HG03139 (cell line): ENCODE measurements at regions not wholly inside any gene's neighbourhood (a gene's known extent, or its start where the extent isn't known, plus 50 kb on each side); places are given as distances from the start of the nearest gene placed in this dataset.
"Not testable (repeated sequence)": the region's sequence is repeated elsewhere in the genome, so short reads cannot be mapped to it uniquely, and the experiment has no call there.

Source experiments
- ATAC-seq: cut with Tn5 transposase; IDR thresholded peaks from one replicate; pipeline ENCODE4 v1.9.1; 2021; ENCODE audit not compliant: unreplicated experiment

- no peak for ATAC-seq
These were observed 701.8 kb downstream of the PCDH7 start for GRCh38 chr4:31422006-31422405.

DNA sequence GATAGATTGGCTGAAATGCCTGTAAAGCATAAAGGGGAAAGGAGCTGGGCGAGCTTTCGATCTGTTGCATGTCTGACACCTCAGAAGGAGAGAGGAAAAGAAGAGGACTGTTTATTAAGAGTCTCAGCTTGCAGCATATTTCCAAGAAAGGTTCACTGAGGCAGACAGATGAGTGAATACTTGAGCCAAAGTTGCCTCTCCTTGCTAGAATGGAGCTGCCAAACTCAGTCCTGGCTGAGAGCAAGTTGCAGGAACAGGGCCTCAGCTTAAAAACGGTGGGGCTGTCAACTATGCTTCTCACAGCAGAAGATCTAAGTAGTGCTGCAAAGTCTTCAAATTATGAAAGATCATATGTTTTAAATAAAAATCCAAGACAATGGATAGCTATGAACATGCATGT, 707.5 kb downstream of the PCDH7 start:
- no peak for ATAC-seq

DNA sequence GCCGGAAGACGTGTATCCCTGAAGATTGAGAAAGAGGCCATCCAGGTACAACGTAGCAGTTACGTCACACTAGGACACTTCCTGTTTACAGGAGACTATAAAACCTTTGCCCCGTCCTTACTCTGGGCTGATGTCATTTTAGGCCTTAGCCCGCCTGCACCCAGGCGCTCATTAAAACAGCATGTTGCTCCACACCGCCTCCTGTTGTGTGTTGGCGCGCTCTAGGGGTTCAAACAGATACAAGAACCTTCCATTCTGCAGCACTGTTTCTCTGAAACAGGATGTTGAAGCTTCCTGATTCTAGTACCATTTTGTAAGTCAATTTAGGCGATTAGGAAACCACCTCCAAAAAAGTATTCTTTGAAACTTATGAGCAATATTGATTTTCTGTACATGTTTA, 722.1 kb downstream of the PCDH7 start:
- ATAC-seq, result no peak

GRCh38 chr4:31445526-31445925, 725.4 kb downstream of the PCDH7 start:
- ATAC-seq, result no peak

GRCh38 chr4:31455612-31456011, 735.4 kb downstream of the PCDH7 start:
- ATAC-seq, result no peak

DNA sequence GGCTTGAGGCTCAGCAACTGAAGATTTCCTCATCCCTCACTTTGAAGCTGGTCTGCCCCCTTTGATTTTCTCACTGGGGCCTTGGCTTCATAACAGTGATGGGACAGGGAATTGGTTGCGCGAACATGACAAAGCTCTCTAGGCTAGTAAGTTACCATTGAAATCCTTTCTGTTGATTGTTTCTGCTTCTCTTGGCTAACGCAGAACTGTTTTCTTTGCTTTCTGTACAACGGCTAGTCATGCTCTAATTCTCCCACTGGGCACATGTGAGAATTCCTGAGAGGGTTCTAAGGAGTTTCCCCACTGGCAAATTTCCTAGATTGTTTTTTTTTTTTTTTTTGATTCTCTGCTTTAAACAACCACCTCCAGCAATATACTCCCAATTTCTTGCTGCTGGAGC, 738.6 kb downstream of the PCDH7 start:
- no peak for ATAC-seq

GRCh38 chr4:31461421-31461820, 741.3 kb downstream of the PCDH7 start:
- no peak for ATAC-seq

DNA sequence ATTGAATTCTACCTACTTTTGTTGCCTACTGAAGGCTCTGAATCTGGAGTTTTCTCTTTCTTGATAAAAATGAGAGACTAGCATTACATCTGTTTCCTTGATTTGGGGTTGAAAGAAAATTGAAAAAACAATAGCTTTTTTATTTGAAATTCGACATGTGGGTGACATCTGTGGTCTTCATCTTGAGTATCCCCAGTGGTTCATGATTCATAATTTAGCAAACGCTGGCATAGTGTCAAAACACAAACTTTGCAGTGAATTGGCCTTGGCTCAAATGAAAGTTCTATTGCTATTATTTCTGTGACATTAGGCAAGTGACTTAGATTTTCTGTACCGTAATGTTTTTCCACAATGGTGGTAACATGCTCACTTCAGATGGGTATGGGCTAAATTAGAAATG, 747.6 kb downstream of the PCDH7 start:
- no peak for ATAC-seq

DNA sequence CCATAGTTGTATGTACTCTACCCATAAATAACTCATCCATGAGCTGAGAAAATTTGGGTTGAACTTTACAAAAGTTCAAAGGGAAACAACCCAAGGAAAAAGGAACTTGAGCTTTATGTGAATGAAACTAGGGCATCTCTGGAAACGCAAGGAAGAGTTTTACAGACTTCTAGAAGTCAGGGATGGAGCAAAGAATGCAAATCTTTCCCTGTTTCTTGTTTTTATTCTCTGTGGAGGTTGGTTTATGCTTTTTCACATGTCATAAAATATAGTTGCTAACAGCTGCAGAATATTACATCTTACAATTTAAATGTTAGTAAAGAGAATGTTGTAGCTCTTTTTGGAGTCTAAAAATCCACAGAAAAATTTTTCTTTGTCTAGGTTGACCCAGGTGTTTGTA, 754.1 kb downstream of the PCDH7 start:
- ATAC-seq, result no peak

DNA sequence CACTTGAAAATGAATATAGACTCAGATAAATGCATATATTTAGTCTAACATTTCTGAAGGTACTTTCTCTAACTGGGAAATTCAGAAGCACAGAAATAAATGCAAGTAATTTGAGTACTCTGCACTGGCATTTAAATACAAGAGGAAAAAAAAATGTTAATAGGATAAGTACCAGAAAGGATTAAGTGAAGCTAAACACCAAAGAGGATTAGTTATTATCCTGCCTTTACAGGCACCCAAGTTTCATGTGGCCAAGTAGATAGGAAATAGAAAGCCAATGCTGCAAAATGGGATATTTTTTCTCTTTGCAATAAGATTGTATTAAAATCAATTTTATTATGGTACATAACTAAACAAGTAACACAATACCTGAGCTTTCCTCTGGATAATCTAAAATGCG, 762.5 kb downstream of the PCDH7 start:
- no peak for ATAC-seq

DNA sequence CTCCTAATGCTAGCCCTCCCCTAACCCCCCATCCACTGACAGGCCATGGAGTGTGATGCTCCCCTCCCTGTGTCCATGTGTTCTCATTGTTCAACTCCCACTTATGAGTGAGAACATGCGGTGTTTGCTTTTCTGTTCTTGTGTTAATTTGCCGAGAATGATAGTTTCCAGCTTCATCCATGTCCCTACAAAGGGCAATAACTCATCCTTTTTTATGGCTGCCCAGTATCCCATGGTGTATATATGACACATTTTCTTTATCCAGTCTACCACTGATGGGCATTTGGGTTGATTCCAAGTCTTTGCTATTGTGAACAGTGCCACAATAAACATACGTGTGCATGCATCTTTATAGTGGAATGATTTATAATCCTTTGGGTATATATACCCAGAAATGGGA, 779.0 kb downstream of the PCDH7 start:
- not testable (repeated sequence) for ATAC-seq

DNA sequence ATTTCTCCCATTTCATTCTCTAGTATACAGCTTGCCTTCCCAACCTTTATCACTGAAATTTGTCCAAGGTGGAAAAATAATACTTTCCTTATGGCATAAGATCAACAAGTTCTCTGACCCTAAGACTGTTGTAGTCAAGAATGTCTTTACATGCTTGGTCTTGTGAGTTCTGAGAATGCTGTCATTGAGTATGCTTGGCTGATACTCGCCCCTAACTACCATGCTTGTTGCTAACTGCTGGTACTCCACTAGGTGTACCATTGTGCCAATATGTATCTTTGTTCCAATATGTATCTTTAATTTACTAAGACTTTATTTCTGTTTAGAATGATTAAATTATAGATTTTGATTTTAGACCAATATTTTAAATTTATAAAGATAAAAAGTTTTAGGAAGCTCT, 796.4 kb downstream of the PCDH7 start:
- ATAC-seq, result no peak

GRCh38 chr4:31518796-31519250, 798.7 kb downstream of the PCDH7 start:
- ATAC-seq, result no peak

- ATAC-seq, result no peak
These were observed 810.4 kb downstream of the PCDH7 start for GRCh38 chr4:31530555-31530954.

- no peak for ATAC-seq
These were observed 818.7 kb downstream of the PCDH7 start for GRCh38 chr4:31538877-31539276.

DNA sequence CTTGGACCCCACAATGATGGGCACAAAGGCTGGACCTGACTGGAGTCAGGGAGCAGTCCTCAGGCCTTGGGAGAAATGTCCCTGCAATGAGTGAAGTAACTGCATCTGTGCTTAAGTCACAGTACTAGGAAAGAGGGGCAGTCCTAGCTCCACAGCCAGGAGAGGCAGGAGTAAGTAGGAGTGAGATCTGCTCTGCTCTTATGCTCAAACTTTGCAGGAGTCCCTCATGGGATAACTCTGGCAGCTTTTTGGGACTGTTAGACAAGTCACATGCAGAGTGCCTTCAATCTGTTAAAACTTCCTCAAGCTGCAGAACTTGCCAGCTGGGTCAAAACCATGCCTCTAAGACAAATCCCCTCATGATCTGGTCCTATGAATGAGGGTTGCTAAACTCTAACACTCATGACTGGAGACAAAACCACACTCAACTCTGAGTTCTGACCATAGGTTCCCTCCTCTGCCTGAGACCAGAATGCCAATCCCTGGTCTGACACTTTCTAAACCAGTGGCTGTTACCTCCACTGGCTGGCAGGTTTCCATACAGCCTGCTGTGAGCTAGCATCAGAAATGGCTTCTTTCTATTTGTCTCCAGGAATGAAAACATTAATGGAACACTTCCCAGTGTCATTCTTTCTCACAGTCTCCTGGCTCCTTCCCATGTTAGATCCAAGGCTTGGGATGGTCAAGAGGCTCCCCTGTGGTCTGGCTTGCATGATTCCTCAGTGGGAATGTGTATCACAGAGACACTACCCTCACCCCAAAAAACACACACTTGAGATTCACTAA, 819.3 kb downstream of the PCDH7 start:
- no peak for ATAC-seq

DNA sequence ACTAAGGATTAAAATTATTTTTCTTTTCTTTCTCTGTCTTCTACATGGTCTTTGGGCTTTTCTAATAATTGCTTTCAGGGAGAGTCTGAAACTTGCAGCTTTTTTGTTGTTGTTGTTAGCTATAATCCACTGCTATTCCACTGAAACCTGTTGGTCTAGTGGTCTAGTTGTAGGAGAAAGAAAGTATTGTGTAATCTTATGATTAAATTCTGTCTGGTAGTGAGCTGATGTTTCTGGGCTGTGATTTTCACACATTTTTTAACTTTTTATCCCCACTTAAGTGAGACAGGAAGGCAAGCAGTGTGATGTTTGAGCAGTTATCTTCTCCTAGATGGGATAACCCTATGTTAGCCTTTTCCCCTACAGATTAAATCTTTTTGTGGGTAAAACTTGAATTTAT, 825.2 kb downstream of the PCDH7 start:
- no peak for ATAC-seq

DNA sequence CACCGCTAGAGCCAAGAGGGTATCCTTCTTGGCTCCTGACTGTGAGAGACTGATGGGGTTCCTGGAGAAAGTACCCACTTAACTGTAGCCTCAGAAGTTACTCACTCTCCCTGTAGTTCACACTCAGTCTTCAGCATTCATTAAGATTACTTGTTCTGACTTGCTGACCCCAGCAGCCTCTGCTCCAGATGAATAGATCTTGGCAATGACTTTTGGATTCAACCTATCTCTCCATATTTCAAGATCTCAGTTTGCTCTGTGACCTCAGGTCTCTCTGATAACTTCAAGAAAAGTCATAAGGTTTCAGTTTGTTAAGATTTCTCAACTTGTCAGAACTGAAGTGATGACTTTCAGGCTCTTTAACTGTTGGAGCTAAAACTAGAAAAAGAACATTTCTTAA, 825.6 kb downstream of the PCDH7 start:
- no peak for ATAC-seq

- ATAC-seq, result no peak
These were observed 827.9 kb downstream of the PCDH7 start for GRCh38 chr4:31548021-31548420.

- ATAC-seq, result no peak
These were observed 828.7 kb downstream of the PCDH7 start for GRCh38 chr4:31548823-31549222.

DNA sequence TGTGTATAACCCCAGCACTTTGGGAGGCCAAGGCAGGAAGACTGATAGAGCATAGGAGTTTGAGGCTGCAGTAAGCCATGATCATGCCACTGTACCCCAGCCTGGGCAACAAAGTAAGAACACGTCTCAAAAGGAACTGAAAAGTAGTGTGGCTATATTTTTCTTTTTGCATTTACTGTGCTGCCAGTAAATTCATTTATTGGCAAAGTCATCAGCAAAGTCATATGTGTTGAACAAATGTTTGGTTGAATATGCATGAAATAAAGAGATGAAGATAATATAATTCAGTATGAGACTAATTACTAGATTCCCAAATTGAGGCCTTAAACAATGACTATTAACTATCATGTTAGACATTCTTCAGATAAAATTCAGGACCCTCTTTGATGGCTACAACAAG, 829.1 kb downstream of the PCDH7 start:
- ATAC-seq, result no peak

DNA sequence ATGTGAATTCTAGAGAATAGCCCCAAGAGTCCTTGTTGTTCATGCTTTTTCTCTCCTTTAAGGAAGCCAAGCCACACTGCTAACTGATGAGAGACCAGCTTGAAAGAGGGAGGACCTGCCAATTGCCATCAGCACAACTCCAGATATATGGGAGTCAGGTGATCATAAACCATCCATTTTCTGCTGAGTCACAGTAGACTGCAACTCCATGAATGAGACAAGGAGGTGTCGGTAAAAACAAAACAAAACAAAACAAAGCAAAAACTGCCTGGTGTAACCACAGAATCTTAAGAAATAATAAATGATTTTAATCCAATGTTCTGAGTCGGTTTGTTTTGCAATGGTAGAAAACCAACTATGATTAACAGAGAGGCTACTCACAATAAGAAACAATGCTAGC, 837.3 kb downstream of the PCDH7 start:
- no peak for ATAC-seq

- no peak for ATAC-seq
These were observed 853.4 kb downstream of the PCDH7 start for GRCh38 chr4:31573554-31573953.
